Activated T-helper 2 cell treated with anti-CD3 and anti-CD28 coated beads, Interferon-gamma antibody, Interleukin-2, Interleukin-4, amounts not matched to agents 10 μg/mL and 5 μg/mL and 100 μg/mL, durations not matched to agents 14 hours and 24 hours and 36 hours (primary cell): ENCODE measurements at regions not wholly inside any gene's neighbourhood (a gene's known extent, or its start where the extent isn't known, plus 50 kb on each side); places are given as distances from the start of the nearest gene placed in this dataset.
"Not testable (repeated sequence)": the region's sequence is repeated elsewhere in the genome, so short reads cannot be mapped to it uniquely, and the experiment has no call there.

ENCODE experiments used
- DNase-seq: peaks from one replicate; pipeline ENCODE4 v3.0.0; 2021; ENCODE audit warnings: low spot score
- H3K27ac Mint-ChIP-seq: one replicate; pipeline ENCODE4 v1.8.0; 2021; ENCODE audit warnings: mixed read lengths
- H3K27me3 Mint-ChIP-seq: one replicate; pipeline ENCODE4 v1.8.0; 2021; ENCODE audit warnings: low read depth, mixed read lengths
- H3K36me3 Mint-ChIP-seq: one replicate; pipeline ENCODE4 v1.8.0; 2021; ENCODE audit warnings: low read depth, mixed read lengths
- H3K4me1 Mint-ChIP-seq: one replicate; pipeline ENCODE4 v1.8.0; 2021; ENCODE audit warnings: low read depth, mixed read lengths
- H3K4me3 Mint-ChIP-seq: one replicate; pipeline ENCODE4 v1.8.0; 2021; ENCODE audit warnings: low read depth, mild to moderate bottlenecking, moderate library complexity, mixed read lengths
- H3K9me3 Mint-ChIP-seq: one replicate; pipeline ENCODE4 v1.8.0; 2021; ENCODE audit warnings: mixed read lengths
- intact Hi-C: fragments of 100-400 bp; cut with micrococcal nuclease; formaldehyde crosslinking; loops from one replicate; pipeline ENCODE4 v1.15.1; 2023

- peaks cover 1% of the 10 kb centered on the region for H3K4me1 Mint-ChIP-seq
- no peaks in the 10 kb centered on the region for H3K27me3 Mint-ChIP-seq
- DNase-seq, result no peak
- intact Hi-C loops, result no loop called here
- peaks cover 58% of the 10 kb centered on the region for H3K36me3 Mint-ChIP-seq
- no peak overlapping the region for H3K27ac Mint-ChIP-seq
- no peak overlapping the region for H3K4me3 Mint-ChIP-seq
- no peaks in the 10 kb centered on the region for H3K9me3 Mint-ChIP-seq
Measured at GRCh38 chr6:144405163-144405562, 120.0 kb downstream of the UTRN start.

- no peaks in the 10 kb centered on the region for H3K9me3 Mint-ChIP-seq
- intact Hi-C loops, result no loop called here
- peaks cover 60% of the 10 kb centered on the region for H3K36me3 Mint-ChIP-seq
- no peak overlapping the region for H3K27ac Mint-ChIP-seq
- no peak overlapping the region for H3K4me3 Mint-ChIP-seq
- H3K27me3 Mint-ChIP-seq, result no peaks in the 10 kb centered on the region
- DNase-seq, result no peak
- peaks cover 11% of the 10 kb centered on the region for H3K4me1 Mint-ChIP-seq
Measured at GRCh38 chr6:144406796-144407195, 121.7 kb downstream of the UTRN start.

DNA sequence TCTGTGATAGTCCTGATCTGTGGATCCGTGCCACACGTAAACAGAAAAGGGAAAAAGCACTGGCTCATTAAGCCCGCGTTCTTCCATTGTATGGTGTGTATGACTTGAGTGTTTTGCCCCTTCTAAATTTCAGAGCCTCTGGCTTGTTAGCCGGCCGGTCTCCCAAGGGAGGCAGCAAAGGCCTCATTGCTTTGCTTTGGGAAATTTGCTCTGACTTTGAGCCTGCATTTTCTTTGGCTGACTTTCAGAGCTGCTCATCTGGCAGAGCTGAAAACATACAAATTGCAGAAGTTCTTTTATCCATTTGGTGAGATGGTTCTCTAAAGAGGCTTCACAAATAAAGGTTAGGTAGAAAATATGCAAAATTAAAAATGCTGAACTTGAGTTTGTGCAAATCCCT lies 123.0 kb downstream of the UTRN start:
- H3K9me3 Mint-ChIP-seq, result no peaks in the 10 kb centered on the region
- H3K27me3 Mint-ChIP-seq, result no peaks in the 10 kb centered on the region
- intact Hi-C loops, result no loop called here
- peaks cover 49% of the 10 kb centered on the region for H3K36me3 Mint-ChIP-seq
- peaks cover 16% of the 10 kb centered on the region for H3K4me1 Mint-ChIP-seq
- H3K4me3 Mint-ChIP-seq, result no peak overlapping the region
- DNase-seq, result no peak
- H3K27ac Mint-ChIP-seq, result no peak overlapping the region

GRCh38 chr6:144410059-144410458 lies 124.9 kb downstream of the UTRN start:
- intact Hi-C loops, result loop anchor here (5.0 kb wide), 1 partner anchor 58 kb away; no protein-coding TSS in a partner anchor
- Mint-ChIP-seq H3K36me3 (peaks cover 34% of the 10 kb centered on the region), H3K4me1 (peaks cover 15% of the 10 kb centered on the region), H3K27me3 (no peaks in the 10 kb centered on the region), H3K4me3 (no peak overlapping the region), H3K27ac (no peak overlapping the region), H3K9me3 (no peaks in the 10 kb centered on the region)
- no peak for DNase-seq

DNA sequence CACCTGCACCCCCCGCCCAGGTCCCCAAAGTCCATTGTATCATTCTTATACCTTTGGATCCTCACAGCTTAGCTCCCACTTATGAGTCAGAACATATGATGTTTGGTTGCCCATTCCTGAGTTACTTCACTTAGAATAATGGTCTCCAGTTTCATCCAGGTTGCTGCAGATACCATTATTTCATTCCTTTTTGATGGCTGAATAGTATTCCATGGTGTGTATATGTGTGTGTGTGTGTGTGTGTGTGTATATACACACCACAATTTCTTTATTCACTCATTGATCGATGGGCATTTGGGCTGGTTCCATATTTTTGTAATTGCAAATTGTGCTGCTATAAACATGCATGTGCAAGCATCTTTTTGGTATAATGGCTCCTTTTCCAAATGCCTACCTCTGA lies 125.4 kb downstream of the UTRN start:
- H3K36me3 Mint-ChIP-seq, result peaks cover 32% of the 10 kb centered on the region
- H3K4me1 Mint-ChIP-seq, result peaks cover 17% of the 10 kb centered on the region
- H3K4me3 Mint-ChIP-seq, H3K27ac Mint-ChIP-seq, H3K9me3 Mint-ChIP-seq, DNase-seq, H3K27me3 Mint-ChIP-seq: not testable (repeated sequence)
- intact Hi-C loops, result loop anchor here (5.0 kb wide), 1 partner anchor 58 kb away; no protein-coding TSS in a partner anchor

DNA sequence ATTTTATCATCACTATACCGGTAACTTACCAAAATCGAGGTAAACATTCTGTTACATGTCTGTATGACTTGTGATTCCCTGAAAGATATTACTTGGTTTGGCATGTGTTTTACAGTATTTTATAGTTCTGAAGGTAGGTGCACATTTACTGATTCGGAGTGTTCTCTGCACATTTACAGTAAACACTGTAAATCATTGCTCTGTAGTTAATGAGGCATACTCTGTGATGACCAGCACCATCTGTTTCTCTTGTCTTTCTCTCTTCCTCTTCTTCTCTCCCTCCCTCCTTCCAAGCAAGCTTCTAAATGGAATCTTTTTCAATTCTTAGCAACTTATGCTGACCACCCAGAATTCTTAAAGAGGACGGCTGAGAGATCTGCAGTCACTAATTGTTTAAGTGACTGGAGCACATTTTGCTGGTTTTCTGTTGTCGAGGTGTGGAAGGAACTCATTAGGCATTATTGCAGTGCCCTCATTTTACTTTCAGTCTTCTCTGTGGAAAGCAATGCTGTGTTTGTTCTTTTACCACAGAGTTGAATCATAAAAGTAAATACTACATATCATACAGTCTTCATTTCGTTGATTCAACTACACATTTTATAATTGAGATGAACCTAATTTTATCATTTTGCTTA lies 126.5 kb downstream of the UTRN start:
- Mint-ChIP-seq H3K27ac (peak overlapping the region; percentile 79), H3K27me3 (no peaks in the 10 kb centered on the region), H3K4me3 (peak overlapping the region; percentile 64), H3K36me3 (peaks cover 32% of the 10 kb centered on the region), H3K9me3 (no peaks in the 10 kb centered on the region), H3K4me1 (peaks cover 23% of the 10 kb centered on the region)
- intact Hi-C loops, result loop anchor here (5.0 kb wide), 1 partner anchor 59 kb away; no protein-coding TSS in a partner anchor
- no peak for DNase-seq

GRCh38 chr6:144413418-144413817 lies 128.3 kb downstream of the UTRN start:
- Mint-ChIP-seq H3K9me3 (no peaks in the 10 kb centered on the region), H3K27me3 (no peaks in the 10 kb centered on the region), H3K27ac (no peak overlapping the region), H3K4me3 (no peak overlapping the region), H3K4me1 (peaks cover 30% of the 10 kb centered on the region), H3K36me3 (peaks cover 21% of the 10 kb centered on the region)
- intact Hi-C loops, result loop anchor here (5.0 kb wide), 1 partner anchor 61 kb away; no protein-coding TSS in a partner anchor
- no peak for DNase-seq

DNA sequence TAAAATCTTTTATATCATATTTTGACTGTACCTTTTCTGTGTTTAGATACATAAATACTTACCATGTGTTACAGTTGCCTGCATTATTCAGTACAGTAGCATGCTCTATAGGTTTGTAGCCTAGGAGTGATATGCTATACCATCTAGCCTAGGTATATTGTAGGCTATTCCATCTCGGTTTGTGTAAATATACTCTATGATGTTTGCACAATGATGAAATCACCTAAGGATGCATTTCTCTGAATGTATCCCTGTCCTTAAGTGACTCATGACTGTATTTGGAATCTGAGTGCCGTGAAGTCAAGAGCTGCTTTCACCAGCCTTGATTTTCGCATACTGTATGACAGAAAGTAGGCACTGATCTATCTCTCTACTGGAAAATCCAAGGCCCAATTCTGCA lies 129.9 kb downstream of the UTRN start:
- Mint-ChIP-seq H3K27ac (no peak overlapping the region), H3K27me3 (no peaks in the 10 kb centered on the region), H3K4me1 (peaks cover 30% of the 10 kb centered on the region), H3K36me3 (peaks cover 12% of the 10 kb centered on the region), H3K4me3 (no peak overlapping the region), H3K9me3 (no peaks in the 10 kb centered on the region)
- no peak for DNase-seq
- intact Hi-C loops, result no loop called here

GRCh38 chr6:144415835-144416237 lies 130.7 kb downstream of the UTRN start:
- DNase-seq, result no peak
- H3K27ac Mint-ChIP-seq, result no peak overlapping the region
- peaks cover 12% of the 10 kb centered on the region for H3K36me3 Mint-ChIP-seq
- H3K27me3 Mint-ChIP-seq, result no peaks in the 10 kb centered on the region
- no peak overlapping the region for H3K4me3 Mint-ChIP-seq
- peaks cover 30% of the 10 kb centered on the region for H3K4me1 Mint-ChIP-seq
- no peaks in the 10 kb centered on the region for H3K9me3 Mint-ChIP-seq
- intact Hi-C loops, result no loop called here

GRCh38 chr6:144416244-144416643 lies 131.1 kb downstream of the UTRN start:
- peaks cover 8% of the 10 kb centered on the region for H3K36me3 Mint-ChIP-seq
- H3K9me3 Mint-ChIP-seq, result no peaks in the 10 kb centered on the region
- H3K4me1 Mint-ChIP-seq, result peaks cover 26% of the 10 kb centered on the region
- intact Hi-C loops, result no loop called here
- DNase-seq, result no peak
- H3K27ac Mint-ChIP-seq, result no peak overlapping the region
- no peaks in the 10 kb centered on the region for H3K27me3 Mint-ChIP-seq
- H3K4me3 Mint-ChIP-seq, result no peak overlapping the region

- DNase-seq, result no peak
- Mint-ChIP-seq H3K9me3 (no peaks in the 10 kb centered on the region), H3K4me3 (no peak overlapping the region), H3K4me1 (peaks cover 21% of the 10 kb centered on the region), H3K36me3 (peaks cover 4% of the 10 kb centered on the region), H3K27me3 (no peaks in the 10 kb centered on the region), H3K27ac (no peak overlapping the region)
- intact Hi-C loops, result no loop called here
Measured at GRCh38 chr6:144416773-144417172, 131.6 kb downstream of the UTRN start.

GRCh38 chr6:144417681-144418080 lies 132.5 kb downstream of the UTRN start:
- Mint-ChIP-seq H3K27me3 (no peaks in the 10 kb centered on the region), H3K4me1 (peaks cover 22% of the 10 kb centered on the region), H3K27ac (no peak overlapping the region), H3K36me3 (peaks cover 9% of the 10 kb centered on the region), H3K4me3 (no peak overlapping the region), H3K9me3 (no peaks in the 10 kb centered on the region)
- intact Hi-C loops, result no loop called here
- DNase-seq, result no peak

DNA sequence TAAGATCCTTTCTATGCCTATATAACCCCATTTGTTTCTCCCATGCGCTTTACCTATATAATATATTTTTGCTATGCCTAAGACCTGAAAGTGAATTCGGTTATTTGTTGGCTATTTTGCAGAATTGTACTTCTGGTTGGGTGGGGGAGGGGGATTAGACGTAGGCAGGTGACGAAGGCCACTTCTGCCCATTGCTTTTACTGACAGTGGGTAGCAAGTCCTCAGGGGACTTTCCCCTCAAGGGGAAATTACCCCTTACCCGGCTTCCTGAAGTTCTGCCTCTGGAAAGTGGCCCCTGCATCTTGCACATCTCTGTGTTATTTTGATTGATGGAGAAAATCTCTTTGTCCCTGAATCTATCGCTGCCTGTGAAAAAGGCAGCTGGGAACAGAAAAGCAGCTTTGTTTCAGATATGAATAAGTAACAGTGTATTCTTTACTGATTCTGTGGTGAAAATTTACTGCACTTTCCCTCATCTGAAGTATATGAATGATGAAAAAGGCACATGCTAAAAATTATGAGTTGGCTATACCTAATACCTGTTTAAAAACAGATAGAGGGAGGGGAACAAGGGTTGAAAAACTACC lies 133.9 kb downstream of the UTRN start:
- H3K27me3 Mint-ChIP-seq, result no peaks in the 10 kb centered on the region
- peaks cover 18% of the 10 kb centered on the region for H3K4me1 Mint-ChIP-seq
- intact Hi-C loops, result no loop called here
- H3K36me3 Mint-ChIP-seq, result peaks cover 16% of the 10 kb centered on the region
- no peaks in the 10 kb centered on the region for H3K9me3 Mint-ChIP-seq
- H3K27ac Mint-ChIP-seq, result no peak overlapping the region
- DNase-seq, result no peak
- H3K4me3 Mint-ChIP-seq, result no peak overlapping the region
